GM12878 (cell line): ENCODE measurements at regions not wholly inside any gene's neighbourhood (a gene's known extent, or its start where the extent isn't known, plus 50 kb on each side); places are given as distances from the start of the nearest gene placed in this dataset.
"Not testable (repeated sequence)": the region's sequence is repeated elsewhere in the genome, so short reads cannot be mapped to it uniquely, and the experiment has no call there.

Experiments
- ATF7 ChIP-seq: fragments of 450-650 bp; IDR thresholded peaks from 2 replicates; pipeline ENCODE4 v1.6.1; 2016; ENCODE audit warnings: low read depth, mild to moderate bottlenecking
- CHD2 ChIP-seq: IDR thresholded peaks from 2 replicates; pipeline ENCODE4 v1.6.1; 2011; ENCODE audit warnings: low read depth, low read length, improper control_type of control experiment, borderline replicate concordance
- SUZ12 ChIP-seq: fragments of 200-600 bp; sonication (generic); IDR thresholded peaks from one replicate; pipeline ENCODE4 v1.6.1; 2018; ENCODE audit warnings: antibody characterized with exemption, mild to moderate bottlenecking; ENCODE audit not compliant: unreplicated experiment
- TF ChIP-seq, protein P1 (sequence below): IDR thresholded peaks from 2 replicates; pipeline ENCODE4 v1.6.1; 2011; ENCODE audit warnings: mild to moderate bottlenecking, low read depth, low read length, moderate library complexity; ENCODE audit not compliant: insufficient replicate concordance

DNA sequence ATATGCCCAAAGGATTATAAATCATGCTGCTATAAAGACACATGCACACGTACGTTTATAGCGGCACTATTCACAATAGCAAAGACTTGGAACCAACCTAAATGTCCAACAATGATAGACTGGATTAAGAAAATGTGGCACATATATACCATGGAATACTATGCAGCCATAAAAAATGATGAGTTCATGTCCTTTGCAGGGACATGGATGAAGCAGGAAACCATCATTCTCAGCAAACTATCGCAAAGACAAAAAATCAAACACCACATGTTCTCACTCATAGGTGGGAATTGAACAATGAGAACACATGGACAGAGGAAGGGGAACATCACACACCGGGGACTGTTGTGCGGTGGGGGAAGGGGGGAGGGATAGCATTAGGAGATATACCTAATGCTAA, 51.3 kb upstream of the CD163 start:
- TF ChIP-seq CHD2, ATF7, SUZ12: not testable (repeated sequence)
- TF ChIP-seq, protein P1, sequence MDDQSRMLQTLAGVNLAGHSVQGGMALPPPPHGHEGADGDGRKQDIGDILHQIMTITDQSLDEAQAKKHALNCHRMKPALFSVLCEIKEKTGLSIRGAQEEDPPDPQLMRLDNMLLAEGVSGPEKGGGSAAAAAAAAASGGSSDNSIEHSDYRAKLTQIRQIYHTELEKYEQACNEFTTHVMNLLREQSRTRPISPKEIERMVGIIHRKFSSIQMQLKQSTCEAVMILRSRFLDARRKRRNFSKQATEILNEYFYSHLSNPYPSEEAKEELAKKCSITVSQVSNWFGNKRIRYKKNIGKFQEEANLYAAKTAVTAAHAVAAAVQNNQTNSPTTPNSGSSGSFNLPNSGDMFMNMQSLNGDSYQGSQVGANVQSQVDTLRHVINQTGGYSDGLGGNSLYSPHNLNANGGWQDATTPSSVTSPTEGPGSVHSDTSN = not testable (repeated sequence)
